ENCODE measurements at regions not wholly inside any gene's neighbourhood (a gene's known extent, or its start where the extent isn't known, plus 50 kb on each side); places are given as distances from the start of the nearest gene placed in this dataset.
"Not testable (repeated sequence)": the region's sequence is repeated elsewhere in the genome, so short reads cannot be mapped to it uniquely, and the experiment has no call there.

DNA sequence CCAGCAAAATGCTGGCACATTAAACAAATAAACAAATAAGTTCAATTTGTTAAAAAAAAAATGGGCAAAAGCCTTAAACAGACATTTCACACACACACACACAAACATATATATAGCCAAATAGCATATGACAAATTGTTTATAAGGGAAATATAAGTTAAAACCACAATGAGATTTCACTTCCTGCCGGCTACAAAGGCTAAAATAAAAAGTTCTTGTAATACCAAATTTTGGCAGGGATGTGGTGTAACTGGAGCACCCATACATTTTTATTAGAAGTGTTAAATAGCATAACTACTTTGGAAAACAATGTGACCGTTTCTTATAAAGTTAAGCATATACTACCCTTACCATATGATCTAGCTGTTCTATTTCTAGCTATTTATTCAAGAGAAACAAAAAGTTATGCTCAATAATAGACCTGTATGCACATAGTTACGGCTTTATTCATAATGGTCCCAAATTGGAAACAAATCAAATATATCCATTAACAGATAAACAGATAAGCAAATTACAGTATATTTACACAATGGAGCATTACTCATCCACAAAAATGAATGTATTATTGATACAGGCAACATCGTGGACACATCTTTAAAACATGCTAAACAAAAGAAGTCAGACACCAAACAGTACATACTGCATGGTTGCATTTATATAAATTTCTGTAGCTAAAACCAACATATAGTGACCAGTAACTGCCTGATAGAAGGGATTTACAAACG is 93.9 kb downstream of the EOMES start:
- DNase-seq: no peak

DNA sequence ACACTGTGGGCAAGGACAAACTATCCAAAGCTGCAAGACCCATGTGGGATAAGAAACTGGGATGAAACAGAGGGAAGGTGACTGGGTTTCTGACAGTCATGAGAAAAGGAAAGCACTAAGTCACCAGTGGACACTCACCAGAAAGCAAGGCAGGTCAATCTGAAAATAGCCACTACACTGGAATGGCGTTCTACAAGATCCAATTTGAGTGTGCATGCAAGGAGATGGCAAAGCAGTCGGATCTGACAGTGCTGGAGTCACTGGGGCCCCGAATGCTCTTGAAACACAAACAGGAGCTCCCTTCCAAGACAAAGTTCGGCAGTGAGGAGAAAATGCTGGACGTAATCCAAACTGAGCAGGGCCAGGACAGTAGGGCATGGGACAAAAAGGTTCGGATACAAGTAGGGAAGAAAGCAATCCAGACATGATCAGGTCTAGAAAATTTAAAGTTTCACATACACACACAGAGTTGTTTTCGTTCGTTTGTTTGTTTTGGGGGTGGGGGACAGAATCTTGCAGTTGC is 95.5 kb downstream of the EOMES start:
- DNase-seq: no peak

DNA sequence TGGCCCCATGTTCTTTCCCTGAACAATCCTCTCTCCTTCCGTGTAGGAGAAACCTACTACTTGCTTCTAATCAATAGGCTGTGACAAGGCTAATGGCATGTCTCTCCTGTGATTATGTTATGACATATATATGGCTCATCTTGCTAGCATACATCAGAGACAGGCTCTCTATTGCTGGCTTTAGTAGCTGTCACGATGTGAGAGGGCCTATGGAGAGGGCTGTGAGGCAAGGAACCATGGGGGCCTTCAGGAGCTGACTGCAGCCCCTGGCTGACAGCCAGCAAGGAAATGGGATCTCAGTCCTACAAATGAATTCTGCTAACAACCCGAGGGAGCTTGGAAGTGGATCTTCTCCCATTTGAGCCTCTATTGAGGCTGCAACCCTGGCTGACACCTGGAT is 96.3 kb downstream of the EOMES start:
- no peak for DNase-seq

DNA sequence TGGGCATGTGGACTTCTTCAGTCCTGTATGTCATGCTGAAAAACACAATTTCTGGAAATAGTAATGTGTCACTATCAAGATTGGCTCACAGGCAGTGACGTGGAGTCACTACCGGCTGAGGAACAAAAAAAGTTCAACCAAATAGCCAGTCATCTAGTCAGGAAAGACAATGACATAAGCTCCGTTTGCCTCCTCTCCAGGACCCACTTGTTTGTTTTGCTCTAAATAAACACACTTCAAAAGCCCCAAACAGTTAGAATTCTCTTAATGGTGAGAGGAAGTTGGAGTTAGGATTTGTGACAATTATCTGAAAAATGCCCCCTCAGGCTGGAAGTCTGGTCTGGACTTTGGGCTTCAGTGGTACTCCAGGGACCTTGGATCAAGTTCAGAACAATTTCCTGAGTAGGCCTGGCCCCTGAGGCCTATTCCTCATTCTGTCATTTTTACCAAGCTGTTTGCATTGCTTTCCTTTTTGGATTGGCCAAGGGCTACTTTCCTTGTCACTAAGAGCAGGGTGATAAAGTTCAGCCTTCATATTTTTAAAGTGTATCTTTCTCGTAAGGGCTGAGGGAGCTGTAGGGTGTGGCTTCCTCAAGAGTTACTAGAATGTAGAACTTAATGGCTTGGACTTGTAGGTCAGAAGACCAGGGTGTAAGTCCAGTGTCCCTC is 98.9 kb downstream of the EOMES start:
- no peak for DNase-seq

DNA sequence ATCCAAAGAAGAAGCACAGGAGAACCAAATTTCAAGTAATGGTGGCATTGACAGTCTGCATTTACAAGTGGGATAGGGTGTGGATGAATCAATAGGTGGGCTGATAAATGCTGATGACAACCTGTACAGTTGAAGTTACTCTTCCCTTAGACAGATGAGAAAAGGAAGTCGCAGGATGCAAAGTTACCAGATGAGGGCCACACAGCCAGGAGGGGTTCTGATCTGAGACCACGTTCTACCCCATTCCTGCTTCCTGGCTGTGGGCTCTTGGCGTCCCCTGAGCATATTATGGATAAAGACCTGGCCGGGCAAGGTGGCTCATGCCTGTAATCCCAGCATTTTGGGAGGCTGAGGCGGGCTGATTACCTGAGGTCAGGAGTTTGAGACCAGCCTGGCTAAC is 104.6 kb downstream of the EOMES start:
- no peak for DNase-seq

DNA sequence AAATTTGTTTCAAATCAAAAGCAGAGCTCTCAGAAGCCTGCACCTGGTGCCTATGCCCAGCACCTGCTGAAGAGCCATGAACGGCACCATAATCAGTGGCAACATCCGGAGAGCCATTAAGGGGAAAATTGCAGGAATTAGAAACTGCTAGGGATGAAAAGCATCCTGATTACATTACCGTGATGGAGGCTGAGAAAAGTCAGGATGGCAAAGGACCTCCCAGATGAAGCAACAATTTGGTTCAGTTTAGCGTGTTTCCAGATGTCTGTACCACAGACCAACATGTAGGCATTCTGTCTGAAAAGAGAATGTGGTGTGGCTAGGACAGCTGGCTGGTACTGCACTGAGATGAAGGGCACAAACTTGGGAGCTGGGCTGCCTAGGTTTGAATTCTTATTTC is 106.1 kb downstream of the EOMES start:
- no peak for DNase-seq

DNA sequence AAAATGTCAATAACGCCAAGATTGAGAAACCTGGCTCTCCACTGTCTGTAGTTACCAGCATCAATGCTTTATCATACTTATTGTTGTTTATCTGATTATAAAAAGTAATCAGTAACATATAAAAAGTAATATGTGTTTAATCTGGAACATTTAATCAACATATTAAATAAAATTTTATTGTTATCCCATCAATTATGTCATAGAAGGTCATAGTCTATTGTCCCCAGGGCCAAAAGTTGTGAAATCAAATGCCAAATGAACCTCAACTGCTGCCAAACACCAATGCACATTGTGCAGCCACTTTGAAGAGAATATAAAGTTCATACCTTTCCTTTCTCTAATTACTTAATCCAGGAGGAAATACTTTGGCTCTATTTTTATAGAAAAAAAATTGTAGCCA is 106.6 kb downstream of the EOMES start:
- DNase-seq: no peak

DNA sequence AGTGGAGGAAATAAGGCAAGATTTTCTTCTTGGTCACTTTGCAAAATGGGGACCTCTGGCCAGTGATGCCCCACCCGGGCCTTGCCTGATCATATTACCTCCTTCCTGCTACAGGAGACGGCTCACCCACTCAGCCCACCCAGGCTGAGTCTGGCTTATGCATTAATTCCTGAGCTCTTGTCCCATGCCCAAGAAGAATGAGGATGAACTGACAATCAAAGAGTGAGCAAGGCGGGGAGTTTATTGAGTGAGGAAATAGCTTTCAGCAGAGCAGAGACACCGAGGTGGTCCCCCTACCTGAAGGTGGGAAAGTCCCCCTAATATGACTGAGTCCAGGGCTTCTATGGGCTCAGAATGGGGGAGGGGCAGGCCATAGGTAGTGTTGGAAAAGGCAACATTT is 107.5 kb downstream of the EOMES start:
- no peak for DNase-seq

DNA sequence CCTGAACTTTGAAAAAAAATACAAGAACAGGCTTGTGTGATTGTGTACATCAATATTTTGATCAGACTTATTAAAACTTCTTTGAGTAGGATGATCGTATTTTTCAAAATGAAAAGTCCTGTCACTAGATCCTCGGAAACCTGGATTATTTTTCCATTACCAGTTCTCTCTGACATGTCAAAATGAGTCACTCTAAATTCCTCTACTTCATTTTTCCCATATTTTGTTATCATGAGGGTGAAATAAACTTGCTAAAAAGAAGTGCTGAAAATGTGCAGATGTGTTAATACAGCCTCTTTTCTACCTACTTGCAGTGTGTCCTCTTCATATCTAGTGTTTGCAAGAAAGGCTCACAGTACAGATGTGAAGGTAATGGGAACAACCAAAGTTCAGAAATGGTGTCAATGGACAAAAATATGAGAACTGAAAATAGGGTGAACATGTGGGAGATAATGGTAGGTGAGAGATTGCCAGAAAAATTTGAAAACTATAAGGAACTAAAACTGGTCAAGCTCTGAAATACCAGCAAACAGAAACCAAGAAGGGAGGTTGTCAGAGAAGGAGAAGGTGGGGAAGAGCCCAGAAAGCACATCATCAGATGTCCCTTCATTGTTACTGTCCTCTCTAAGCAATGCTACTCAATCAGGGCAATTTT is 108.2 kb downstream of the EOMES start:
- DNase-seq: no peak

DNA sequence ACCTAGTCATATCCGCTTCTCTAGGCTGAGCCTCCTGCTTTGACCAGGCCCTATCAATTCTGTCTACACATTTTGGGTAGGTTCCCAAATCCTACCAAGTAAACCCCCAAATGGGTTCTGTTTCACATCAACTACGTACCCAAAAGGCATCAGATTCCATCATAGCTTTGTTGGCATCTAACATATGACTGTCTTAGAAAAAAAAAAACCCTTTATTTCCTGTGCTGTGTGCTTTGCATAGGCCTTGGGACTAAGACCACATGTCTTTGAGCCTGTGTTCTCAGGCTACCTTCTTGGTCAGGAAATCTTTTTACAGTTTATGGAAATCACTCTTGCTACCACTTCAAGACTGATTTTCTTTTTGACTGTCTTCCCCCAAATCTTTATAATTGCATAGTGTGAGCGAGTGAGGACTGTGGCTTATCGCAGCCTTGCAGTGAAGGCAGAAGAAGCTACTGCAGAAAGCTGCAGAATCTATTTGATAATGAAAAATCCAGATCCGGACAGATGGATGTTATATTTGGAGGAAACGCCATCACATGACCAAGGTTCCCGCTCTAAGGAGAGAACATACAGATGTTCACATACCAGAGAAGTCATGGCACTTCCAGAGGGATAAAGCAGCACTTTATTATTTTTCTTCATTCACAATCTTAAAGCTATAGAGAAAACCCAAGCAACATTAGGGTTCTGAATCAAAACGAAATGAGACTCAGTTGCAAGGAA is 111.2 kb downstream of the EOMES start:
- DNase-seq: no peak

DNA sequence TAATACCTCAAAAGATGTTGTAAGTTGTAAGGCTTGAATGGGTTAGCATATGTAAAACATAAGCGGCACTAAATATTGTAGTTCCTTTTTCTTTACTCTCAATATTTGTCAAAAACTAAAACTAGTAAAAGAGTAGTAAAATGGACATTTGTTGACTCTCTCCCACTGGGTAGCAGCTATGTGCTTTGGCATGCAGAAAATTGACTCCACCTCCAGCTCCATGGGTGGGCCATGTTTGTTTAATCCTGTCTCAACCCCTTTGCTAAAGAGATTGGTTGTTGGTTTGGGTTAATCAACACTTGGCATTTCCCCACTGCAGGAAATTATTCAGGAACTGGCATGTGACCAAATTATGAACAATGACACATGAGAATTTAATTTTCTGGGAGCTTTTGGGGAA is 114.8 kb downstream of the EOMES start:
- no peak for DNase-seq

DNA sequence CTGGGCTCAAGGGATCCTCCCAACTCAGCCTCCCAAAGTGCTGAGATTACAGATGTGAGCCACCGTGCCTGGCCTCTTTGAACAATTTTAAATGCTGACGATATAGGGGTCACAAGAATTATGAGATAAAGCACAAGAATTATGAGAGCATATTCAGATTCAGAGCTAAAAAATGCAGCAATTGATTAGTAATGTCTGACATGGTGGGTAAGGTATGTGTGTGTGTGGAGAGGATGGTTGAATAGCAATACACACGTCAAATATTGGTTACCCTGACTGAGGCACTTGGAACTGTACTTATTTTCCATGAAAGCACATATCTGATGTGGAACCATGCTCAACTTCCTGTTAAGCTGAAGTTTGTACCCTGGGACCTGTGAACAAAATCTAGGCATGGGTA is 115.6 kb downstream of the EOMES start:
- DNase-seq: no peak

DNA sequence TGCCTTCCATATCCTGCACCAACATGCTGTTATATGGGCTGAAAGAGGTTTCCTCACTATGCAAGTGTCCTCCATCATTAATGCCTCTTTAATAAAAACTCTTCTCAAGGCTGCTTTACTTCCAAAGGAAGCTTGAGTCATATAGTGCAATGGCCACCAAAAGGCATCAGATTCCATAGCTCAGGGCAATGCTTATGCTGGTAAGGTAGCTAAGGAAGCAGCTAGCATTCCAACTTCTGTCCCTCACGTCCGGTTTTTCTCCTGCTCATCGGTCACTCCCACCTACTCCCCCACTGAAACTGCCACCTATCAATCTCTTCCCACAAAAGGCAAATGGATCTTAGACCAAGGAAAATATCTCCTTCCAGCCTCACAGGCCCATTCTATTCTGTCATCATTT is 117.1 kb upstream of the SLC4A7 start:
- not testable (repeated sequence) for DNase-seq

DNA sequence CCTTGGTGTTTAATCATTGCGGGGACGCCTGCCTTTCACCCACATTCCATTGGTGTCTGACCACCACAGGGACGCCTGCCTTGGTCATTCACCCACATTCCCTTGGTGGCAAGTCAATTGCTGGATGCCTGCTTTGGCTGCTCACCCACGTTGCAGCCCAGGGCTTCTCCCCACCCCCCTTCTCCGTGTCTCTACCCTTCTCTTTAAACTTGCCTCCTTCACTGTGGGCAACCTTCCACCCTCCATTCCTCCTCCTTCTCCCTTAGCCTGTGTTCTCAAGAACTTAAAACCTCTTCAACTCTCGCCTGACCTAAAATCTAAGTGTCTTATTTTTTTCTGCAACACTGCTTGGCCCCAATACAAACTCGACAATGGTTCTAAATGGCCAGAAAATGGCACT is 115.6 kb upstream of the SLC4A7 start:
- DNase-seq: not testable (repeated sequence)

DNA sequence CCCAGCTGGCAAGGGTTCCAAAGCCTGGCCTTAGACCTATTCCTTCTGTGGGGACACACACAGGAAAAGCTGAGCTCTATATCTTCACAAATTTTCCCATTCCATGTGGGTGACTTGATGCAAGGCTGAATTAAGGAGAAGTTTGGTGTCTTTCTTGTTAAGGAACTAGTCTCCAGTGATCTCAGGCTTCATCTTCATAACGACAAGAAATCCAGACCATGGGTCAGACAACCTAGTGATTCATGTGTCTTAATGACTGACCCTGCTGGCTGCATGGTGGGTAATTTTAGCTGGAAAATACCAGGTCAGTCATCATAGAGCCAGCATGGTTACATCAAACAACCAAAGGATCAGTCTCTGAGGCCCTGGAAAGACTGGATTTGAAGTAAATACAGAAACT is 112.7 kb upstream of the SLC4A7 start:
- DNase-seq: no peak

DNA sequence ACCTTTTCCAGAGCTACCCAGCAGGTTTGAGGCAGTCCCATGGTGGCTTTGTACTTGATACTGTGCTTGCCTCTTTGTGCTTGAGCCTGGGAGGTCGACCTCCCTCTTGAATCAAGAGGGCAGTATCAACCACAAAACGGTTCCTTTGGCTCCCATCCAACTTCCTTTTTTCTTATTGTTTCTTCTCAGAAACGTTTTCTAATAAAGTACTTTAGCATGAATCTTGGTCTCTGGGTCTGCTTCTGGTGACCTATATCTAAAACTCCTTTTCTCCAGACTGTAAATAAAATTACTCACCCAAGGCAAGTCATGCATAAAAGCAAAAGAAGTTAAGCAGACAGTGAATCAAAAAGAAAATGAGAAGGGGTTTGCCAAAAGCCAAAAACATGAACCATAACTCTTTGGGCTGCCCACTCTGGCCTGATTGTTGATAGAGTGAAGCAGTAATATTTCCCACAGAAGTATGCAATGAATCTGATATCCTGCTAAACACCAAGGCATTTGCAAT is 112.2 kb upstream of the SLC4A7 start:
- no peak for DNase-seq

DNA sequence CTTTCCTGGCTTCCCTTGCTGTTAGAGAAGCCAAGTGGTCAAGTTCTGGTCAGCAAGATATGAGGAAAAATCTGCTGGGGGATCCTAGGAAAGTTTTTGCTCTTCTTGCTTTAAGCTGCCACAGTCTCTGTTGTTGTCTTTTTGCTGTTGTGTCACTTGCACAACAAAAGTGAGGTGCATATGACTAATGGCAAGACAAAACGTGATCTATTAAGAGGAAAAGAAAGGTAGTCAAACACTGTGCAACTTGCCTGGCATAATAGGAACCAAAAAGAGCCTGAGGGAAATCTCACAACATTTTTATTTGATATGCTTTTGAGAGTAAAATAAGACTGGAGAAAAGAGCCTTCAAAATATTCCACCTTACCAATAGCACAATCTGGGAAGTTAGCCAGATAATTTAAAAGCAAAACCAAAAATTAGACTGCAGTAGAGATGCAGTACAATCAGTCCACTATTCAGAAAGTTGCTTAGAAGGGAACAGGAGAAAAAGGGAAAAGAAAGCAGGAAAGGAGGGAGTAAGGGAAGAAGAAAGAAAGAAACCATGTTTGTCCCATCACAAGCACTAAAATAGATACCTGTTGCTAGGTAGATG is 110.0 kb upstream of the SLC4A7 start:
- no peak for DNase-seq

DNA sequence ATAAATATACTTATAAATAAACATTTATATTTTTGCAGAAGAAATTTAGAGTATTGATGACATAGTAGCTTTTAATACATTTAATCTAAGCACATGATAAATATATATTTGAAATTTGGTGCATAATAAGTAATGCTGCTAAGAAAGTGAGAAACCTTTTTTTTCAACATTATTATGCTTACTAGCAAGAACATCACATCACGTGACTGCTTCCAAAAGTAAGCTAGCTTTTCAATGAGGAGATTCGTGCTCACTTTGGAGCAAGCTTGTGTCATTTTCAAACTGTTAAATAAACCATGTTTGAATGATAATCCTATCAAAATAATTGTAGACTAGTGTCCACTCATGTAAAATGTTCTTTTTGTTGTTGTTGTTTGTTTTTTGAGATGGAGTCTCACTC is 109.0 kb upstream of the SLC4A7 start:
- DNase-seq: no peak

DNA sequence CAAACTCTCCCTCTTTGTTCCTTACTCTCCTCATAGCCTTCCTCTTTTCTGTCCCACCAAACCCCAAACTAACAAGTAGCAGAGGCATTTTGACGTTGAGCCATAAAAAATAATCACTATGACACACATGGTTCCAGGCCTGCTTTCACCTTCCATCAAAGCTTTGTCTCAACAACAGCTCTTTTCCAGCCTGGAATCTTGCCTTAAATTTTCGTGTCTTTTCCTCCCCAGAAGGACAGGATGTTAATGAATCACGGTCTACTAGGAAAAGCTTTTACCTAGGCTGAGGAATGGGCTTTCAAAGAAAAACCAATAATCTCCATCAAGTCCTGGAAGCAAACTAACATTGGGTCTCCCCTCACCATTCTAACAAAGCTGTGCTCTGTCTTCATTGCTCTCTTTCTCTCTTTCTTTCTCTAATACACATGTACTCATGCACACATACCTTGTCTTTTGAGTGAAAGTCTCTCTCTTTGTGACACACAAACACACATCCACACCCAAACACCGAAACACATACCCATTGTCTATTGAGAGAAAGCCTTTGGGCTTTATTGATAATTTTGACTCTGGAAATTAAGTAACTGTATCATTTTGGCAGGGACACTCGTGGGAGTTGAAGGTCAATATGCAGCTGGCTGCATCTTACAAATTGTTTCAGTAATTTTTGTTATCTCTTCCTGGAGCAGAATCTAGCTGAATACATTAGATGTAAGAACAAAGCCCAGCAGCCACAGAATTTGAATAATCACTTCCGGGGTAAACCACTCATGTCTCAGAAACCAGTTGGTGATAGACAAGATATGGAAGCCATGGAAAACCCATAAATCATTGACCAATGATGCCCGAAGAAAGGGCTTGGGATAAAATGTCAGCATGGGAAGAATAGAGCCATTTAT is 107.4 kb upstream of the SLC4A7 start:
- no peak for DNase-seq

DNA sequence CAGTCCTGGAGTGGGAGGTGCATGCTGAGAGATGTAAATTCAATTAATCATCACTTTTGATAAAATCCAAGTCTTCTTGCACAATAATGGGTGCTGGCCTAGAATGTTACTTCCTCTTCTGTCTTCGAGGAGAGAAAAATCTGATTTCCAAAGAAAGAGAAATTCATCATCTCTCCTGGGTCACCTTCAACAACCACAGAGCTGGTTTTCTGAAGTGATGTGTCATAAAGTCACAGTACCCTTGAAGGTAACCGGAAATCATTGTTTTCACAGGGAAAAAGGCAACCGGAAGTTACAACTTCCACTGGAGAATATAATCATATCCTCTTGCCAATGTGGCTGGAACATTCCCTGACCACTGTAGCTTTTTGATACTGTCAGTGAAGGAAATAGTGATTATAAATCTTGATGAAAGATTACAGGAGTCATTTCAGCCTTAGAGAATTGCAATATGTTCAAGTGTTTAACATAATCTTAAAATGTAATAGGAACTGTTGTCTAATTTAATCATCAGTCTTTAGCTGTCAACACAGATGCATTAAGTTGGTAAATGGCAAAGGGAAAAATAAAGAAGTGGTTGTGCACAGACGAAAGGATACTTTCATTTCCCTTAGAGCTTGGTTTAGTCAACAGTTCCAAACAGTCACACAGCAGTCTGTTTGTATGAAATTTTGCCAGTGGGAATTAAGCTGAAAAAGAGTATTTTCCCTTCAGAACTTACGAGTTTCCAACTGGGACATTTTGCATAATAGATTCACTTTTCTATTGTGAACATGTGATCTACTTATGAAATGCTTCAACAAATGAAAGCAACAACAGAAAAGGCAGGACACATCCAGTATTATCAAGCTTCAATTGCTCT is 106.5 kb upstream of the SLC4A7 start:
- DNase-seq: no peak

DNA sequence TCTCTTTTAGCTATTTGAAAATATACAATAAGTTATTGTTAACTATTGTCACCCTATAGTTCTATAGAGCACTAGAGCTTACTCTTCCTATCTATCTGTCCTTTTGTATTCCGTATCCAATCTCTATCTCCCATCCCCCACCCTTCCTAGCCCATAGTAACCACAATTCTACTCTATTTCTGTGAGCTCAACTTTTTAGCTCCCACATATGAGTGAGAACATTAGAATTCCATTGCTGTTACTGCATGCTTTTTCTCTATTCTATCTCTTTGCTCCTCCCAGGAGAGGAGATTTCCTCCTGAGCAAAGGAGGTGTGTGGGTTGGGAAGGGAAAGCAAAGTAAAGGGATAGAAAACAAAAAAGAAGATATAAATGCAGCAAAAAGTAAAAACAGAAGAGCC is 105.6 kb upstream of the SLC4A7 start:
- DNase-seq: no peak
